HG03432 (cell line): ENCODE measurements at regions not wholly inside any gene's neighbourhood (a gene's known extent, or its start where the extent isn't known, plus 50 kb on each side); places are given as distances from the start of the nearest gene placed in this dataset.
"Not testable (repeated sequence)": the region's sequence is repeated elsewhere in the genome, so short reads cannot be mapped to it uniquely, and the experiment has no call there.

ENCODE experiments used
- ATAC-seq: cut with Tn5 transposase; IDR thresholded peaks from one replicate; pipeline ENCODE4 v1.9.1; 2021; ENCODE audit warnings: mild to moderate bottlenecking, moderate library complexity; ENCODE audit not compliant: unreplicated experiment

DNA sequence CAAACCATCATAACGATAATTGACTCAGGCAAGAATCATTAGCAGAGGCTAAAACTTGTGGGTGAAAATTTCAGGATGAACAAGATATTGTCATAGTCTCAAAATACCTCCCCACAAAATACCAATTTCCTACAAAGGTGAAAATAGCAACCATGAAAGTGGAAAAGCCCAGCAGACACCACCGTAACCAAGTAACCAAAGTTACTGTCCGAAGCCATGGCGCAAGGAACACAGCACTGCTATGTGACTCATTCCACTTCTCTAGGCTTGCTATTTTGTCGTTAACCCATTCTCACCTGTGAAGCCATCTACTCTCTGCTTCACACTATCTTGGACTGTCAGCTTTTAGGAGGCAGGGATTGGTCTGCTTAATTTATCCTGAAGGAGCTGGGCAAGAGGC, 113.8 kb upstream of the CACUL1 start:
- no peak for ATAC-seq

GRCh38 chr10:118870467-118871243, 115.9 kb upstream of the CACUL1 start:
- ATAC-seq = no peak

DNA sequence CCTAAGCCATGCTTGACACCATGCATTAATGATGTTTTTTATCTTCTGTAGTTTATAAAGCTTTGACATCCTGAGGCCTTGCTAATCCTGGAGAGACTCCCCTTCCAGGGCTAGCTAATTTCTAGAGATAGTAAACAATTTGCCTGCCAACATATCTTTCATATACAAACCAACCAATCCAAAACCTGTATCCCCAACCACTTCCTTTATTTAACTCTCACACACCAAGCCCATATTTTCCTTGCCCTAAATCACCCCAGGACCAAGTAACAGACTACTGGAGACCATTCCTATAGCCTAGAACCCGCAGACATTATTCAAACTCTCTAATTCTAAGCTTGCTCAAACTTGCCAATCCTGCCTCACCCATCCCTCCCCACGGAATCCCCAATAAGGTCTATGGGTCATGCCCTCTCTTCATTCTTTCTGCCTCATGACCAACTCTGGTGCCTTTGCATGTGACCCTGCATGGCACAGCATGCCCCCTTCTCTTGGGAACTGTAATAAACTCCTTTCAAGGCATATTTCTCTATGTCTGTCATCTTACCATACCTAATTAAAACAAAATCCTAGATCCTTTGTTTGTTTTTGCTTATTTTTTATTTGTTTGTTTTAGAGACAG, 116.6 kb upstream of the CACUL1 start:
- ATAC-seq = no peak

GRCh38 chr10:118873091-118873737, 118.4 kb upstream of the CACUL1 start:
- no peak for ATAC-seq

- ATAC-seq = no peak
Observed at GRCh38 chr10:118873738-118874105, 119.0 kb upstream of the CACUL1 start.

DNA sequence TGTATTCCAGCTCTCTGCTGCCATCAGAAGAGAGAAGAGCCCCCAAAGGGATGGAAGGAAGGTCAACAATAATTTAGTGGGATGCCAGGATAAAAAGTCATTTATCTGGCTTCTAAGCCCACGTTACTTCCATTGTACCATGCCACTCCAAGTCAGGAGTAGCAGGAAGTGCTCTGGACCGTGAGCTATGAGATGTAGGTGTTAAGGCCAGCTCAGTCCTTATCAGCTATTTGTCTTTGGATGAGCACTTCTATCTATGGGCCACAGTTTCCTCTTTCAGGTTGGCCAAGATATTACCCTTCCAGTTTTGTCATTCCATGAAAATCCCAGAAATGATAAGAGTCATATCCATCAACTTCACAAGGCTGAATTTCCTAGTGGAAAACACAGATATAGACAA, 119.4 kb upstream of the CACUL1 start:
- no peak for ATAC-seq

DNA sequence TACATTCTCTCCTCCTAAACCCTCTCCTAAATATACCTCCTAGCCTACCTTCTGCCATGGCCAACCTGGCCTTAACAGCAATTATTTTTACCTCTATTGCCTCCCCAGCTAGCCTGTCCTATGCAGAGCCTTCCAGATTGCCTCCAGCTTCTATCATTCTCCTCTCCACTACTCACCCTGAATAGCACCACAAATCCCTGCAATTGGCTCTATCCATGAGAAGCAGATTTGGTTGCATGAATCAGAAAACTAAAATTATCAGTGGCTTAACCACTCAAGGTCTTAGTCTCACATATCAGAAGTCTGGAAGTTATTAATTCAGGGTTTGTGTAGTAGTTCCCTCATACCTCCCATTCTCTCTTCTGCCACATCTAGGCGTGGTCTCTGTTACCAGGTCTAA, 120.3 kb upstream of the CACUL1 start:
- no peak for ATAC-seq

GRCh38 chr10:118882741-118883140, 128.0 kb upstream of the CACUL1 start:
- ATAC-seq = no peak

DNA sequence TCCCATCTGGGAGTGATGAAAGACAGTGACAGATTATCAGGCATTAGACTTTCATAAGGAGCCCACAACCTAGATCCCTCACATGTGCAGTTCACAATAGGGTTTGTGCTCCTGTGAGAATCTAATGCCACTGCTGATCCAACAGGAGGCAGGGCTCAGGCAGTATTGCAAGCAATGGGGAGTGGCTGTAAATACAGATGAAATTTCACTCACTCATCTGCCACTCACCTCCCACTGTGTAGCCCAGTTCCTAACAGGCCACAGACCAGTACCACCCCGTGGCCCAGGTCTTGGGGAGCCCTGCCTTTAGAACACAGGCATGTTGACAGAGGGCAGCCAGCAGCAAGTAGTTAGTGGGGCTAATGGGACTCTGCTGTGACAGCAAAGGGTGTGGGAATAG, 137.3 kb upstream of the NANOS1 start:
- no peak for ATAC-seq

DNA sequence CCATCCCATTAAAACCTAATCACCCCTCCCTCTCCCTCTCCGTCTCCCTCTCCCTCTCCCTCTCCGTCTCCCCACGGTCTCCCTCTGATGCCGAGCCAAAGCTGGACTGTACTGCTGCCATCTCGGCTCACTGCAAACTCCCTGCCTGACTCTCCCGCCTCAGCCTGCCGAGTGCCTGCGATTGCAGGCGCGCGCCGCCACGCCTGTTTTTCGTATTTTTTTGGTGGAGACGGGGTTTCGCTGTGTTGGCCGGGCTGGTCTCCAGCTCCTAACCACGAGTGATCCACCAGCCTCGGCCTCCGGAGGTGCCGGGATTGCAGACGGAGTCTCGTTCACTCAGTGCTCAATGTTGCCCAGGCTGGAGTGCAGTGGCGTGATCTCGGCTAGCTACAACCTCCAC, 134.6 kb upstream of the NANOS1 start:
- ATAC-seq = not testable (repeated sequence)

DNA sequence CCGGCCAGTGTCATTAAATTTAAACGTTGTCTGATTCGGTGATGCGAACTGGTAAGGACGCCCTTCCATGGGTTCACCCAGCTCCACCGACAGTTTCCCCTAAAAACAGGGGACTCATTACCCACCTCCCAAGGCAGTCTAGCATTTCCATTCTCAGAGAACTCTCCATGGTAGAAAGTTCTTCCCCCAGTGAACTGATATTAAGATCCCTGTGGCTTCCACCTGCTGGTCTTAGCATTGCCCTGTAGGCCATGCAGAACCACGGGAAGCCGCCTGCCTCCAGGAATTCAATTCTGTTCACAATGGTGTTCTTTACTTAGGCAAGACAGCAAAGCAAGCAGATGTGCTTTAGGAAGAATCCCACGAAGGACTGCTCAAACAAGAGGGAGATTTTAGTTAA, 128.9 kb upstream of the NANOS1 start:
- no peak for ATAC-seq

DNA sequence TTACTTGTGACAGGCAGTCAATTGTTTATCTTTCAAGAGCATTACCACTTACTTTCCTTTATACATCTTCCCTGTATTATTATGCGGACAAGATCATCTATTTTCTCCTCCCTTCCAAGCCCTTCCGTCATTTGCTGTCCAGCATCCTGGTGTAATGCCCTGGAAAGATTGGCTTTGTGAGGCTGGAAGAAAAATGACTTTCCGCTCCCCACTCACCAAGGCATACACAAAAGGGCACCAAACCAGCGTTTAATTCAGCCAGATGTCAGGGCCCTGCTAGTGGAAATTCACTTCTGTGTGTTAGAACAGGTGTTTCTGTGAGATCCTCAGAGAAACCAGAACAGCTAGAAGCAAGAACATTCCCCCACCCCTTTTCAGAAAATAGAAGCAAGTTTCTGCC, 128.1 kb upstream of the NANOS1 start:
- no peak for ATAC-seq

- no peak for ATAC-seq
Observed at GRCh38 chr10:118901906-118902305, 127.6 kb upstream of the NANOS1 start.

DNA sequence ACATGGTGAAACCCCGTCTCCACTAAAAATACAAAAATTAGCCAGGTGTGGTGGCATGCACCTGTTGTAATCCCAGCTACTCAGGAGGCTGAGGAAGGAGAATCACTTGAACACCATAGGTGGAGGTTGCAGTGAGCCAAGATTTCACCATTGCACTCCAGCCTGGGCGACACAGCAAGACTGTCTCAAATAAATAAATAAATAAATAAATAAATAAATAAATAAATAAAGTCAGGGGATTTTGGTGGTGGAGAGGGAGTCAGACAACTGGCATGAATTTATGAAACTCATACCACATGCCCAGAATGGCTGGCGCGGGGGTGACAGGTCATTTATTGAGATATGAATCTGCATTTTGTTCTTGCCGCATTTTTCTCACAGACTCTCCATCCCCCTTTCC, 126.9 kb upstream of the NANOS1 start:
- not testable (repeated sequence) for ATAC-seq

- no peak for ATAC-seq
Observed at GRCh38 chr10:118903251-118903650, 126.3 kb upstream of the NANOS1 start.

GRCh38 chr10:118903691-118904090, 125.8 kb upstream of the NANOS1 start:
- ATAC-seq = no peak

- ATAC-seq = no peak
Observed at GRCh38 chr10:118904286-118904685, 125.2 kb upstream of the NANOS1 start.

DNA sequence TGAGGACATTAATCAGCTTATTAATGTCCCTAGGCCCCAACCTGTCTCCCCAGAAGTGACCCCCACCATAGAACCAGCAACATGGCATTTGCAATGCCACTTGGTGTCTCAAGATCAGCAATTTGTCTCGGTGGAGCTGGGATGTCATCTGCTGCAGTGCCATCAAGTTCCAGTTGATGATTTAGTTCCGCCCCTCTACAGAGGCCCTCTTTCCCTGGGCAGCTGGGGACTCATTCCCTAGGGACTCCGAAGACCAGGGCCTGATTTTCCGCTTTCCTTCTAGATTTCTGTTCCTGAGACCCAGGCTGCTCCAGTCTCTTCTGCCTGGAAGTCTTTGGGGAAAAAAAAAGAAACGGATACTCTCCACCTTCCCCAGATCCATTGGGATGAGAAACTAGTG, 122.5 kb upstream of the NANOS1 start:
- no peak for ATAC-seq

- no peak for ATAC-seq
Observed at GRCh38 chr10:118908557-118909256, 120.8 kb upstream of the NANOS1 start.

GRCh38 chr10:118910702-118911101, 118.8 kb upstream of the NANOS1 start:
- ATAC-seq = no peak

GRCh38 chr10:118911363-118911762, 118.2 kb upstream of the NANOS1 start:
- no peak for ATAC-seq
